SK-N-MC (cell line): ENCODE measurements at regions not wholly inside any gene's neighbourhood (a gene's known extent, or its start where the extent isn't known, plus 50 kb on each side); places are given as distances from the start of the nearest gene placed in this dataset.

Source experiments
- DNase-seq: peaks from one replicate; pipeline ENCODE4 v3.0.0-alpha.2; 2011; ENCODE audit warnings: low read depth, low spot score
- H3K27ac ChIP-seq: fragments of 200-600 bp; sonication (generic); 2 replicates; pipeline ENCODE4 v1.5.1; 2016; ENCODE audit warnings: mixed run types
- H3K36me3 ChIP-seq: fragments of 200-600 bp; sonication (generic); 2 replicates; pipeline ENCODE4 v1.6.1; 2017; ENCODE audit warnings: antibody characterized with exemption, low read length, mixed read lengths; ENCODE audit not compliant: insufficient read depth
- H3K4me3 ChIP-seq: fragments of 200-600 bp; sonication (generic); 2 replicates; pipeline ENCODE4 v1.5.1; 2016
- H3K9ac ChIP-seq: fragments of 200-600 bp; sonication (generic); 2 replicates; pipeline ENCODE4 v1.8.0; 2017; ENCODE audit warnings: mixed run types, mixed read lengths; ENCODE audit not compliant: insufficient read length
- H3K9me3 ChIP-seq: fragments of 200-600 bp; sonication (generic); 2 replicates; pipeline ENCODE4 v1.6.1; 2017; ENCODE audit warnings: low read depth, mild to moderate bottlenecking, antibody characterized with exemption, low read length, moderate library complexity, mixed read lengths
- EZH2 ChIP-seq: fragments of 200-600 bp; sonication (generic); IDR thresholded peaks from one replicate; pipeline ENCODE4 v1.6.1; 2017; ENCODE audit warnings: antibody characterized with exemption
- FOXP2 ChIP-seq: optimal IDR thresholded peaks from 2 replicates; pipeline ENCODE3; 2011; ENCODE audit warnings: mild to moderate bottlenecking, moderate library complexity; ENCODE audit not compliant: insufficient read depth; ENCODE audit errors: extremely low read length, control extremely low read depth
- POLR2AphosphoS5 ChIP-seq: IDR thresholded peaks from 2 replicates; pipeline ENCODE4 v1.6.1; 2012; ENCODE audit warnings: mild to moderate bottlenecking, low read depth, low read length, borderline replicate concordance

GRCh38 chr5:77948476-77948875 is 172.3 kb upstream of the TBCA start:
- no peaks in the 10 kb centered on the region for H3K9me3 ChIP-seq
- H3K27ac ChIP-seq, result no peak overlapping the region
- H3K9ac ChIP-seq, result no peak overlapping the region
- DNase-seq, result no peak
- no peak overlapping the region for H3K4me3 ChIP-seq
- no peaks in the 10 kb centered on the region for H3K36me3 ChIP-seq
- TF ChIP-seq POLR2AphosphoS5 (no peak), EZH2 (no peak), FOXP2 (no peak)

GRCh38 chr5:77947041-77947428 is 170.9 kb upstream of the TBCA start:
- Histone ChIP-seq H3K9me3 (no peaks in the 10 kb centered on the region), H3K36me3 (no peaks in the 10 kb centered on the region)
- DNase-seq, result no peak

GRCh38 chr5:77946381-77947040 is 170.4 kb upstream of the TBCA start:
- H3K4me3 ChIP-seq, result no peak overlapping the region
- TF ChIP-seq POLR2AphosphoS5 (no peak), FOXP2 (no peak), EZH2 (no peak)
- DNase-seq, result no peak

More at GRCh38 chr5:77947041-77947428, 170.9 kb upstream of the TBCA start:
- Histone ChIP-seq H3K4me3 (no peak overlapping the region), H3K9ac (no peak overlapping the region), H3K27ac (no peak overlapping the region)
- TF ChIP-seq FOXP2 (no peak), EZH2 (no peak), POLR2AphosphoS5 (no peak)

GRCh38 chr5:77945874-77946273 is 169.7 kb upstream of the TBCA start:
- no peaks in the 10 kb centered on the region for H3K36me3 ChIP-seq
- H3K27ac ChIP-seq, result no peak overlapping the region
- H3K9me3 ChIP-seq, result no peaks in the 10 kb centered on the region
- H3K9ac ChIP-seq, result no peak overlapping the region
- DNase-seq, result no peak
- TF ChIP-seq POLR2AphosphoS5 (no peak), EZH2 (no peak), FOXP2 (no peak)
- H3K4me3 ChIP-seq, result no peak overlapping the region

More at GRCh38 chr5:77946381-77947040, 170.4 kb upstream of the TBCA start:
- Histone ChIP-seq H3K27ac (no peak overlapping the region), H3K36me3 (no peaks in the 10 kb centered on the region), H3K9ac (no peak overlapping the region), H3K9me3 (no peaks in the 10 kb centered on the region)

- no peak overlapping the region for H3K9ac ChIP-seq
- H3K4me3 ChIP-seq, result no peak overlapping the region
- no peaks in the 10 kb centered on the region for H3K36me3 ChIP-seq
- H3K27ac ChIP-seq, result no peak overlapping the region
- no peak for DNase-seq
- H3K9me3 ChIP-seq, result no peaks in the 10 kb centered on the region
- TF ChIP-seq EZH2, result no peak
- no peak for TF ChIP-seq POLR2AphosphoS5
- no peak for TF ChIP-seq FOXP2
Observed at GRCh38 chr5:77944757-77945340, 168.7 kb upstream of the TBCA start.

GRCh38 chr5:77943851-77944250 is 167.7 kb upstream of the TBCA start:
- no peaks in the 10 kb centered on the region for H3K9me3 ChIP-seq
- H3K9ac ChIP-seq, result no peak overlapping the region
- H3K36me3 ChIP-seq, result no peaks in the 10 kb centered on the region
- no peak overlapping the region for H3K4me3 ChIP-seq
- no peak overlapping the region for H3K27ac ChIP-seq
- TF ChIP-seq POLR2AphosphoS5 (no peak), EZH2 (no peak), FOXP2 (no peak)
- no peak for DNase-seq

- H3K36me3 ChIP-seq, result no peaks in the 10 kb centered on the region
- no peaks in the 10 kb centered on the region for H3K9me3 ChIP-seq
- no peak overlapping the region for H3K4me3 ChIP-seq
- DNase-seq, result no peak
- no peak overlapping the region for H3K27ac ChIP-seq
- TF ChIP-seq FOXP2, result no peak
- no peak for TF ChIP-seq POLR2AphosphoS5
- TF ChIP-seq EZH2, result no peak
- H3K9ac ChIP-seq, result no peak overlapping the region
Observed at GRCh38 chr5:77942578-77943239, 166.6 kb upstream of the TBCA start.
